LNCaP clone FGC (cell line): ENCODE measurements at regions not wholly inside any gene's neighbourhood (a gene's known extent, or its start where the extent isn't known, plus 50 kb on each side); places are given as distances from the start of the nearest gene placed in this dataset.

Experiments
- DNase-seq: peaks from one replicate; pipeline ENCODE4 v3.0.0-alpha.2; 2011; ENCODE audit warnings: low read depth
- H3K4me3 ChIP-seq: 2 replicates; pipeline ENCODE4 v1.5.1; 2011; ENCODE audit warnings: mild to moderate bottlenecking, low read depth, low read length, control low read depth
- CTCF ChIP-seq: IDR thresholded peaks from 2 replicates; pipeline ENCODE4 v1.5.1; 2012; ENCODE audit warnings: mild to moderate bottlenecking; ENCODE audit not compliant: control insufficient read depth, insufficient read depth; ENCODE audit errors: extremely low read depth

GRCh38 chr7:21146642-21147423 lies 281.1 kb upstream of the SP4 start:
- TF ChIP-seq CTCF: no peak

GRCh38 chr7:21149809-21150208 lies 278.1 kb upstream of the SP4 start:
- TF ChIP-seq CTCF: no peak
- DNase-seq: no peak
- H3K4me3 ChIP-seq: no peak overlapping the region

More at GRCh38 chr7:21146642-21147423, 281.1 kb upstream of the SP4 start:
- H3K4me3 ChIP-seq: no peak overlapping the region
- no peak for DNase-seq

- H3K4me3 ChIP-seq: no peak overlapping the region
- no peak for TF ChIP-seq CTCF
- no peak for DNase-seq
Measured at GRCh38 chr7:21154614-21155013, 273.3 kb upstream of the SP4 start.

GRCh38 chr7:21159506-21159905 lies 268.4 kb upstream of the SP4 start:
- no peak for TF ChIP-seq CTCF
- DNase-seq: no peak
- H3K4me3 ChIP-seq: no peak overlapping the region

GRCh38 chr7:21160401-21160800 lies 267.5 kb upstream of the SP4 start:
- DNase-seq: no peak
- TF ChIP-seq CTCF: no peak
- no peak overlapping the region for H3K4me3 ChIP-seq

GRCh38 chr7:21167942-21168341 lies 259.9 kb upstream of the SP4 start:
- no peak for TF ChIP-seq CTCF
- DNase-seq: no peak
- H3K4me3 ChIP-seq: no peak overlapping the region
